ENCODE measurements at regions not wholly inside any gene's neighbourhood (a gene's known extent, or its start where the extent isn't known, plus 50 kb on each side); places are given as distances from the start of the nearest gene placed in this dataset.

- no peak for TF ChIP-seq EP300 (IDR thresholded peaks at IDR 0.05)
- TF ChIP-seq POLR2A (IDR thresholded peaks at IDR 0.05), result no peak
- no peak for TF ChIP-seq CTCF (IDR thresholded peaks at IDR 0.05)
- no peak for TF ChIP-seq POLR2AphosphoS5 (IDR thresholded peaks at IDR 0.05)
These were observed 144.8 kb upstream of the GPC1 start for GRCh38 chr2:240290432-240291336.
